ENCODE measurements at regions not wholly inside any gene's neighbourhood (a gene's known extent, or its start where the extent isn't known, plus 50 kb on each side); places are given as distances from the start of the nearest gene placed in this dataset.
"Not testable (repeated sequence)": the region's sequence is repeated elsewhere in the genome, so short reads cannot be mapped to it uniquely, and the experiment has no call there.

- Histone ChIP-seq H3K79me2 (ENCODE audit: control insufficient read depth, low read length) (no peaks in the 10 kb centered on the region), H4K20me1 (ENCODE audit: control insufficient read depth, insufficient read depth, low read depth, low read length) (no peaks in the 10 kb centered on the region), H3K36me3 (ENCODE audit: control insufficient read depth, low read length) (no peaks in the 10 kb centered on the region), H3K4me1 (ENCODE audit: control insufficient read depth, low read length) (no peaks in the 10 kb centered on the region), H3K27ac (ENCODE audit: low read depth, low read length) (no peak overlapping the region), H3K9me3 (ENCODE audit: control insufficient read depth, insufficient read depth, low read length) (no peaks in the 10 kb centered on the region), H3K9me2 (replicated peaks; ENCODE audit: control insufficient read depth, low read length) (no peaks in the 10 kb centered on the region), H3K27me3 (ENCODE audit: control insufficient read depth, low read length) (no peaks in the 10 kb centered on the region), H3F3A (ENCODE audit: control insufficient read depth, insufficient read depth) (no peaks in the 10 kb centered on the region), H3K4me2 (ENCODE audit: low read length) (no peak overlapping the region), H3K4me3 (ENCODE audit: low read length) (no peak overlapping the region)
- TF ChIP-seq CTCF (IDR thresholded peaks at IDR 0.05; ENCODE audit: low read depth, low read length, poor library complexity, severe bottlenecking) (no peak), EZH2phosphoT487 (IDR thresholded peaks at IDR 0.05; ENCODE audit: borderline replicate concordance, low read length) (no peak)
Measured at GRCh38 chr11:80281194-80281593, 840.4 kb upstream of the TENM4 start.

- Histone ChIP-seq H3K9me3 (ENCODE audit: control insufficient read depth, insufficient read depth, low read length) (no peaks in the 10 kb centered on the region), H3K9me2 (replicated peaks; ENCODE audit: control insufficient read depth, low read length) (no peaks in the 10 kb centered on the region), H4K20me1 (ENCODE audit: control insufficient read depth, insufficient read depth, low read depth, low read length) (no peaks in the 10 kb centered on the region), H3K4me1 (ENCODE audit: control insufficient read depth, low read length) (no peaks in the 10 kb centered on the region), H3F3A (ENCODE audit: control insufficient read depth, insufficient read depth) (no peaks in the 10 kb centered on the region), H3K79me2 (ENCODE audit: control insufficient read depth, low read length) (no peaks in the 10 kb centered on the region), H3K27me3 (ENCODE audit: control insufficient read depth, low read length) (no peaks in the 10 kb centered on the region), H3K4me3 (ENCODE audit: low read length) (no peak overlapping the region), H3K4me2 (ENCODE audit: low read length) (no peak overlapping the region), H3K27ac (ENCODE audit: low read depth, low read length) (no peak overlapping the region), H3K36me3 (ENCODE audit: control insufficient read depth, low read length) (no peaks in the 10 kb centered on the region)
- TF ChIP-seq EZH2phosphoT487 (IDR thresholded peaks at IDR 0.05; ENCODE audit: borderline replicate concordance, low read length) (no peak), CTCF (IDR thresholded peaks at IDR 0.05; ENCODE audit: low read depth, low read length, poor library complexity, severe bottlenecking) (no peak)
Measured at GRCh38 chr11:80280737-80281136, 839.9 kb upstream of the TENM4 start.

- Histone ChIP-seq H3K9me2 (replicated peaks; ENCODE audit: control insufficient read depth, low read length) (no peaks in the 10 kb centered on the region), H3F3A (ENCODE audit: control insufficient read depth, insufficient read depth) (no peaks in the 10 kb centered on the region), H3K27ac (ENCODE audit: low read depth, low read length) (no peak overlapping the region), H3K9me3 (ENCODE audit: control insufficient read depth, insufficient read depth, low read length) (no peaks in the 10 kb centered on the region), H3K79me2 (ENCODE audit: control insufficient read depth, low read length) (no peaks in the 10 kb centered on the region), H3K27me3 (ENCODE audit: control insufficient read depth, low read length) (no peaks in the 10 kb centered on the region), H3K4me2 (ENCODE audit: low read length) (no peak overlapping the region), H3K36me3 (ENCODE audit: control insufficient read depth, low read length) (no peaks in the 10 kb centered on the region), H4K20me1 (ENCODE audit: control insufficient read depth, insufficient read depth, low read depth, low read length) (no peaks in the 10 kb centered on the region), H3K4me3 (ENCODE audit: low read length) (no peak overlapping the region), H3K4me1 (ENCODE audit: control insufficient read depth, low read length) (no peaks in the 10 kb centered on the region)
- TF ChIP-seq CTCF (IDR thresholded peaks at IDR 0.05; ENCODE audit: low read depth, low read length, poor library complexity, severe bottlenecking): no peak
- no peak for TF ChIP-seq EZH2phosphoT487 (IDR thresholded peaks at IDR 0.05; ENCODE audit: borderline replicate concordance, low read length)
Measured at GRCh38 chr11:80261776-80262175, 820.9 kb upstream of the TENM4 start.

DNA sequence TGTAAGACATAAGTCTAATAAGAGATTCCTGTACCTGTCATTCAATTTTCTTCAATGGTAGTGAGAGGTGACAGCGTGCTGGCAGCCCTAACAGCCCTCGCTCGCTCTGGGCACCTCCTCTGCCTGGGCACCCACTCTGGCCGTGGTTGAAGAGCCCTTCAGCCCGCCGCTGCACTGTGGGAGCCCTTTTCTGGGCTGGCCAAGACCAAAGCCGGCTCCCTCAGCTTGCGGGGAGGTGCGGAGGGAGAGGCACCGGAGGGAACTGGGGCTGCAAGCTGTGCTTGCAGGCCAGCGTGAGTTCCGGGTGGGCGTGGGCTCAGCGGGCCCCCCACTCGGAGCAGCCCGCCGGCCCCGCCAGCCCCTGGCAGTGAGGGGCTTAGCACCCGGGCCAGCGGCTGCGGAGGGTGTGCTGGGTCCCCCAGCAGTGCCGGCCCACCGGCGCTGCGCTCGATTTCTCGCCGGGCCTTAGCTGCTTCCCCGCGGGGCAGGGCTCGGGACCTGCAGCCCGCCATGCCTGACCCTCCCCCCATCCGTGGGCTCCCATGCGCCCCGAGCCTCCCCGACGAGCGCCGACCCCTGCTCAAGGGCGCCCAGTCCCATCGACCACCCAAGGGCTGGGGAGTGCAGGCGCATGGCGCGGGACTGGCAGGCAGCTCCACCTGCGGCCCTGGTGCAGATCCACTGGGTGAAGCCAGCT, 816.6 kb upstream of the TENM4 start:
- not testable (repeated sequence) for H3K4me1 ChIP-seq (ENCODE audit: control insufficient read depth, low read length); H3K4me2 ChIP-seq (ENCODE audit: low read length); H3F3A ChIP-seq (ENCODE audit: control insufficient read depth, insufficient read depth); H3K9me2 ChIP-seq (replicated peaks; ENCODE audit: control insufficient read depth, low read length); H3K9me3 ChIP-seq (ENCODE audit: control insufficient read depth, insufficient read depth, low read length); H3K36me3 ChIP-seq (ENCODE audit: control insufficient read depth, low read length); H3K27me3 ChIP-seq (ENCODE audit: control insufficient read depth, low read length); H4K20me1 ChIP-seq (ENCODE audit: control insufficient read depth, insufficient read depth, low read depth, low read length); H3K27ac ChIP-seq (ENCODE audit: low read depth, low read length); H3K4me3 ChIP-seq (ENCODE audit: low read length); H3K79me2 ChIP-seq (ENCODE audit: control insufficient read depth, low read length)
